Neural progenitor cell (in vitro differentiated cells): ENCODE measurements at regions not wholly inside any gene's neighbourhood (a gene's known extent, or its start where the extent isn't known, plus 50 kb on each side); places are given as distances from the start of the nearest gene placed in this dataset.

Experiments
- EZH2 ChIP-seq: fragments of 200-600 bp; sonication (generic); IDR thresholded peaks from 2 replicates; pipeline ENCODE4 v1.6.1; 2017; ENCODE audit warnings: antibody characterized with exemption, mild to moderate bottlenecking, moderate library complexity
- TF ChIP-seq, protein P1 (sequence below): fragments of 200-600 bp; sonication (generic); IDR thresholded peaks from 2 replicates; pipeline ENCODE4 v1.5.1; 2017; ENCODE audit warnings: antibody characterized with exemption, mild to moderate bottlenecking

DNA sequence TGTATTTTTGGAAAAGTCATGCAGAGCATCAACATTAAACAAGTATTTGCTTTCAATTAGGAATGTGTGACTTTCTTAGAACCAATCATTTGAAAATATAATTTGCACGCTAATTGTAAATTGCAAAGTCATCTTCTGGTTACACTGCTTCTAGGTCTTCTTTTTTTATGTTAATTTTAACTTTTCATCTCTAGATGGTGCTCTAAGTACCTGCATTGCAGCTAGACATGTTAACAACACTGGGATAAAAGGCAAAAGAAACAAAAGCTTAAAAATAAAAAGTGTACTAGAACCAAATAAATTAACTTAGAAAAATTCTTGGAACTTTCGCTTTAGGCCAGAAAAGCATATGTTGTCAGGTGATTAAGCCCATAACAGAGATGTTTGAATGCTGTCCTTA lies 2758.2 kb downstream of the PCDH9 start:
- TF ChIP-seq, protein P1, sequence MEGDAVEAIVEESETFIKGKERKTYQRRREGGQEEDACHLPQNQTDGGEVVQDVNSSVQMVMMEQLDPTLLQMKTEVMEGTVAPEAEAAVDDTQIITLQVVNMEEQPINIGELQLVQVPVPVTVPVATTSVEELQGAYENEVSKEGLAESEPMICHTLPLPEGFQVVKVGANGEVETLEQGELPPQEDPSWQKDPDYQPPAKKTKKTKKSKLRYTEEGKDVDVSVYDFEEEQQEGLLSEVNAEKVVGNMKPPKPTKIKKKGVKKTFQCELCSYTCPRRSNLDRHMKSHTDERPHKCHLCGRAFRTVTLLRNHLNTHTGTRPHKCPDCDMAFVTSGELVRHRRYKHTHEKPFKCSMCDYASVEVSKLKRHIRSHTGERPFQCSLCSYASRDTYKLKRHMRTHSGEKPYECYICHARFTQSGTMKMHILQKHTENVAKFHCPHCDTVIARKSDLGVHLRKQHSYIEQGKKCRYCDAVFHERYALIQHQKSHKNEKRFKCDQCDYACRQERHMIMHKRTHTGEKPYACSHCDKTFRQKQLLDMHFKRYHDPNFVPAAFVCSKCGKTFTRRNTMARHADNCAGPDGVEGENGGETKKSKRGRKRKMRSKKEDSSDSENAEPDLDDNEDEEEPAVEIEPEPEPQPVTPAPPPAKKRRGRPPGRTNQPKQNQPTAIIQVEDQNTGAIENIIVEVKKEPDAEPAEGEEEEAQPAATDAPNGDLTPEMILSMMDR, result peak; percentile 50
- TF ChIP-seq EZH2, result no peak
